ENCODE measurements at regions not wholly inside any gene's neighbourhood (a gene's known extent, or its start where the extent isn't known, plus 50 kb on each side); places are given as distances from the start of the nearest gene placed in this dataset.
"Not testable (repeated sequence)": the region's sequence is repeated elsewhere in the genome, so short reads cannot be mapped to it uniquely, and the experiment has no call there.

DNA sequence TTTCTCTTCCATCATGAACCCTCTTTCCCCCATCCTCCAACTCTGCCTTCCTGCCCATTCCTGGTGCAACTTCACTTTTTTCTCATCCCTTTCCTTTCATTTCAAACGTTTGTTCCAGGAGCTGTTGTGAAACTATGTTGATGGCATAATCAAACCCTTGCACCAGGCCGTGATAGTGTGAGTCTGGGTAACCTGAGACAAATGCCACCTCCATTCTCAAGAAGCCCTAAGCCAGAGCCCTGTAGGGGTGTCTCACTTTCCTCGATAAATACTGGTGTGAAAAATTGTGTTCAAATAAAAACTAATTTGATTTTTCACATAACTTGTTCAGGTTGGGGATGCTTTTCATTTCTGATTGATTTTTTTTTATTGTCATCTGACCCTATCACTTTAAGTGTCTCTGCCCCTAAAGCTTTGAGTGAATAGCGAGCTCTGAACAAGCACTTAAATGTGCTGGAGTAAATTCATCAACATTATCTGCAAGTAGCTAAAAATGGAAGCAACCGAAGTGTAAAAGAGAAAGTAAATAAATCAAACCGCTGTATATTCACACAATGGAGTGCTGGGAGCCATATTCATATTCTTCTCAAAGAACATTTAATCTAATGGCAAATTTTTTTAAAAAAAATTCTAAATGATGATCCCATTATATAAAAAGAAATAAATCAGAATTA lies 303.1 kb upstream of the CDYL start:
- TF ChIP-seq POLR2A (IDR thresholded peaks at IDR 0.05), result no peak
- TF ChIP-seq, protein P1, sequence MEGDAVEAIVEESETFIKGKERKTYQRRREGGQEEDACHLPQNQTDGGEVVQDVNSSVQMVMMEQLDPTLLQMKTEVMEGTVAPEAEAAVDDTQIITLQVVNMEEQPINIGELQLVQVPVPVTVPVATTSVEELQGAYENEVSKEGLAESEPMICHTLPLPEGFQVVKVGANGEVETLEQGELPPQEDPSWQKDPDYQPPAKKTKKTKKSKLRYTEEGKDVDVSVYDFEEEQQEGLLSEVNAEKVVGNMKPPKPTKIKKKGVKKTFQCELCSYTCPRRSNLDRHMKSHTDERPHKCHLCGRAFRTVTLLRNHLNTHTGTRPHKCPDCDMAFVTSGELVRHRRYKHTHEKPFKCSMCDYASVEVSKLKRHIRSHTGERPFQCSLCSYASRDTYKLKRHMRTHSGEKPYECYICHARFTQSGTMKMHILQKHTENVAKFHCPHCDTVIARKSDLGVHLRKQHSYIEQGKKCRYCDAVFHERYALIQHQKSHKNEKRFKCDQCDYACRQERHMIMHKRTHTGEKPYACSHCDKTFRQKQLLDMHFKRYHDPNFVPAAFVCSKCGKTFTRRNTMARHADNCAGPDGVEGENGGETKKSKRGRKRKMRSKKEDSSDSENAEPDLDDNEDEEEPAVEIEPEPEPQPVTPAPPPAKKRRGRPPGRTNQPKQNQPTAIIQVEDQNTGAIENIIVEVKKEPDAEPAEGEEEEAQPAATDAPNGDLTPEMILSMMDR (IDR thresholded peaks at IDR 0.05), result no peak
- H3K27ac ChIP-seq, result no peak overlapping the region
- no peaks in the 10 kb centered on the region for H3K27me3 ChIP-seq
- no peaks in the 10 kb centered on the region for H3K36me3 ChIP-seq (replicated peaks in 1 of 2)
- no peaks in the 10 kb centered on the region for H3K9me3 ChIP-seq (replicated peaks in 1 of 3)
- WGBS, 4 donors, result 51 to 68% (median 62%) methylated on average over 6 of the region's 6 CpGs
- intact Hi-C loops (cut with DNase I), result no loop called here
- no peak overlapping the region for H3K4me3 ChIP-seq
- no peak for DNase-seq
- H3K4me1 ChIP-seq (replicated peaks in 1 of 2), result no peaks in the 10 kb centered on the region

DNA sequence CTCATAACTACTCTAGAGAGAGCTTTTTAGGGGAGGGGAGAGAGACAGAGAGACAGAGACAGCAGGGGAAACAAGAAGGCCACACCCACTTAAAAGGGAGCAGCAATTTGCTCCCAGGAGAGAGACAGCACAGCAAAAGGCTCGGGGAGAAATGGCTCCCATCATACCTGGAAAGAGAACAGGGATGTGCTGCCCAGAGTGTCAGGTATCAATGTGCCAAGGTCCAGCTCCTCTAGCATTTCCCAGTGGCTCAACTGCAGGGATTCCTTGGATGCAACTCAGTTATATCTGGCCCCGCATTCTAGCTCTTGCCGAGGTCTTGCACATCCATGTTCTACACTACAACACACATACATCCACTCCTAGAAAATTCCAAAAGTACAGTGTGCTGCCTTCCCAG lies 304.0 kb upstream of the CDYL start:
- Histone ChIP-seq H3K36me3 (replicated peaks in 1 of 2) (no peaks in the 10 kb centered on the region), H3K4me3 (no peak overlapping the region), H3K9me3 (replicated peaks in 1 of 3) (no peaks in the 10 kb centered on the region), H3K27me3 (no peaks in the 10 kb centered on the region), H3K27ac (no peak overlapping the region), H3K4me1 (replicated peaks in 1 of 2) (no peaks in the 10 kb centered on the region)
- intact Hi-C loops (cut with DNase I), result no loop called here
- WGBS, 4 donors, result 88 to 96% (median 94%) methylated on average over 3 of the region's 3 CpGs
- DNase-seq, result no peak
- no peak for TF ChIP-seq POLR2A (IDR thresholded peaks at IDR 0.05)
- TF ChIP-seq, protein P1 (IDR thresholded peaks at IDR 0.05), result no peak

DNA sequence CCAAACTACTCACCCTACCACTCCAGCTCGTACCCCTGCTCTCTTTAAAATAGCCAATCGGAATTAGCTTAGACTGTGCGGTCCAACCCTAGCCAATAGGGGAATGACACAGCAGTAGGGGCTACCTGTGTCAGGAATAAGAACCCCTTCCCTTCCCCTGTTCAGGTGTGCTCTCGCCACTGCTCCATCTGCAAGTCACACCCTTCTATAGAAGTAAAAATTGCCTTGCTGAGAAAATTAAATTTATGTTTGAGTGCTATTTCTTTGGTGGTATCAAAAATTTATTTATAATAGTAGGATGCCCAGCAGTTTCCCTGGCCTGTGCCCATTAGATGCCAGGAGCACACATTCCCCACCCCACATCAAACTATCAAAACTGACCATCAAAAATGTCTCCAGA lies 304.7 kb upstream of the CDYL start:
- H3K27ac ChIP-seq; H3K4me1 ChIP-seq (replicated peaks in 1 of 2); intact Hi-C loops (cut with DNase I); H3K9me3 ChIP-seq (replicated peaks in 1 of 3); H3K36me3 ChIP-seq (replicated peaks in 1 of 2); H3K27me3 ChIP-seq; H3K4me3 ChIP-seq; DNase-seq: not testable (repeated sequence)
- 90 to 98% (median 93%) methylated on average over 4 of the region's 4 CpGs for WGBS, 4 donors

DNA sequence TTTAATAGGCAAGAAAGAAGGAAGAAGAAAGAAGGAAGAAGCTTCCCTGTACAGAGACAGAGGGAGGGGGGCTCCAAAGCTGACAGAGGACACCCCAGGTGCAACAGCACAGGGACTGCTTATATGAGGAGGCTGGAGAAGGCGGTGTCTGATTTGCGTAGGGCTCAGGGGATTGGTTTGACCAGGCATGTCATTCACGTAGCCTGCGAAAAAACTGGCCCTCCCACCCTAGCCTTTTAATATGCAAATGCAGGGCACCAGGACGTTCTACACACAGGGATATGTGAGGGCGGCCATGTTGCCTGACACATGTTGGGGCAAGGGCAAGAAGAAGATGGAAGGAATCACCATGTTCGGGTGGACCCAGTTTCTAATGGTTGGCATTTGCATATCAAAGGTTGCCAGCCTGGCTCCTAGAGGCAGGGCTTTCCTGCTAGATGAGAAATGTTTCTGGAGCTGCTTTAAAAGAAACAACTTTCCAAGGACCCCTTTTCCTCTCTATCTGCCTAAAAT lies 305.4 kb upstream of the CDYL start:
- 76 to 90% (median 88%) methylated on average over 5 to 7 of the region's 7 CpGs for WGBS, 4 donors
- no peak for DNase-seq

More for the DNA sequence above, 305.4 kb upstream of the CDYL start:
- no peak for TF ChIP-seq POLR2A (IDR thresholded peaks at IDR 0.05)
- TF ChIP-seq, protein P1 (IDR thresholded peaks at IDR 0.05), result no peak
- no peaks in the 10 kb centered on the region for H3K4me1 ChIP-seq (replicated peaks in 1 of 2)
- no peak overlapping the region for H3K27ac ChIP-seq
- H3K27me3 ChIP-seq, result no peaks in the 10 kb centered on the region
- intact Hi-C loops (cut with DNase I), result no loop called here
- H3K9me3 ChIP-seq (replicated peaks in 1 of 3), result no peaks in the 10 kb centered on the region
- no peaks in the 10 kb centered on the region for H3K36me3 ChIP-seq (replicated peaks in 1 of 2)
- H3K4me3 ChIP-seq, result no peak overlapping the region

Measured in adrenal gland (tissue), 9 donors.